Fibroblast of skin of back (primary cell): ENCODE measurements at regions not wholly inside any gene's neighbourhood (a gene's known extent, or its start where the extent isn't known, plus 50 kb on each side); places are given as distances from the start of the nearest gene placed in this dataset.

Experiments used
- DNase-seq: peaks from one replicate; pipeline ENCODE4 v3.0.0-alpha.2; 2013

DNA sequence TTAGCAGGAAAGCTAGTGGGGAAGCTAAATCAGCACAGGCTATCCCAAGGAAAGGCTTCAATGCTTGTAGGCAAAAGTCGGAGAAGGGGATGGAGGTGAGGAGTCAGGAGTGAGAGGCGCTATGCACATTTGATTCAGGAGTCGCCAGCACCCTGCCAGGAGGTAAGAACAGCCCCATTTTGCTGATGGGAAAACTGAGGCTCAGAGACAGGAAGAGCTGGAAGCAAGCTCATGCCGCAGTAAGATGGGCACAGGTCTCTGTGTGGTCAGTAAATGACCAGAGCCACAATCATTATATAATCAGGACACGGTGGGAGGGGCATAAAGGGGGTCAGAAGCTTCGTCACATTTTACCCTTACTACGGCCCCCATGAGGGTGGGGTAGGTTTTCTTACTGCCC, 504.4 kb downstream of the MN1 start:
- DNase-seq = no peak

DNA sequence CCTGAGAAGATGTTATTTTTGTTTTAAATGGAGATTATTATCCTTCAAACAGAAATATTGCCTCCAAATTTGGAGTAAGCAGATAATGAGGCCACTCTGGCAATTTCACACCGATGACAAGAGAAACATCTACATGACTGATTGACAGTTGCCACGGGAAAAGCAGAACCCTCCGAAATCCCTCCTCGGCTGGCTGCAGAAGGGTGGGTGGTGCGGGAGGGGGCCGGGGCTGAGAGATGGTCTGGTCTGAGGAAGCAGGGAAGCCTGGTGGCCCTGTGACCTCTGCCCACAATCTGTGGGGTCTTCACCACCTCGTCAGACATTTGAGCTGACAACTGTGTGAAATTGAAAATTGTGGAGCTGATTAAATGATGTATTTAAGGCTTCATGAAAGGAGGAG, 503.2 kb downstream of the MN1 start:
- DNase-seq = no peak

DNA sequence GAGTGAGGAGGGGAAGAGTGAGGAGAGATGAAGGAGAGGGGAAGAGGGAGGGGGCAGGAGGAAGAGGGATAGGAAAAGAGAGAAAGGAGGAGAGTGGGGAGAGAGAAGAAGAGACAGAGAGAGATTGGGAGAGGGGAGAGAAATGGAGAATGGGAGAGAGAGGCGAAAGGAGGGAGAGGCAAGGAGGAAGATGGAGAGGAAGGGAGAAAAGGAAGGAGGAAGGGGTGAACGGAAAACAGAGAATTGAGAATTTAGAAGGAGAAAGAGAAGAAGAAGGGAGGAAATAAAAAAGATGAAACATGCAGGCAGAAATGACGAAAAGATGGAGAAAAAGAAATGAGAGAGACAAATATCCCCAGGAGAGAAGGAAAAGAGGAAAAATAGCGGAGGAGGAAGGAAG, 502.8 kb downstream of the MN1 start:
- DNase-seq = no peak

DNA sequence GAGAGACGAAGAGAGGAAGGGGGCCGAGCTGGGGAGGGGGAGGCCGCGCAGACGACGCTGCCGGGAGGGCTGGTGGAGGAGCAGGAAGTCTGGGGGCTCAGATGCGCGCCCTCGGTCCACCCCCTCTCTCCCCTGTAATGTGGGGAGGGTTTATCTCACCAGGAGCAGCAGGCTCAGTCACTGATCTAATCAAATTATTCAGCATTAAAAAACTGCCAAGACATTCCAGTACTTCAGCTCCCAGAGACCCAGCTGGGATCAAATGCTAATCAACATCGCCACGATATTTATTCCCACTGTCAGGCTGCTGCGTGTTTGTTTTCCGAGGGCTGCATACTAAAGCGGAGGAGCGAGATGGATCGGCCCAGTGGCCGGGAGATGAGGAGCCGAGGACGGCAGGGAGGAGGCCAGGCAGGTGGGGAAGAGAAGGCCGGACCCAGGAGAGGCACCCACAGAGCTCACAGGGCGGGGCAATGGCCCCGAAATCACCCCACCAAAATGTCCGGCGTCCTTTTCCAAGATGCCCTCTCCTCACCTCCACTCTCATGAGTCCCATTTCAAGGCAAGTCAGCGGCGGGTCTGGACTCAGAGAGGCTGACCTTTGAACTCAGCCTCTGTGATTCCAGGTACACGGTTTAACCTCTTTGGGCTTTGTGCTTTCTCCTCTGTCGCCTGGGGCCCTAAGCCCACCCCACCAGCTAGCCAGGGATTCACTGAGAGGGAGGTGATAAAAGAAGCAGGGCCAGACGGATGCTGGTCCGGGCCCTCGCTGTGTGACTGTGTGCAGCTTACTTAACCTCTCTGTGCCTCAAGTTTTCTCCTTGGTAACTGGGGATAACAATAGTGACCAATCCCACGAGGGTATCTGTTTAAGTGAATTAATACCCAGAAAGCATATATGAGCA, 502.1 kb downstream of the MN1 start:
- peak; percentile 37 for DNase-seq

DNA sequence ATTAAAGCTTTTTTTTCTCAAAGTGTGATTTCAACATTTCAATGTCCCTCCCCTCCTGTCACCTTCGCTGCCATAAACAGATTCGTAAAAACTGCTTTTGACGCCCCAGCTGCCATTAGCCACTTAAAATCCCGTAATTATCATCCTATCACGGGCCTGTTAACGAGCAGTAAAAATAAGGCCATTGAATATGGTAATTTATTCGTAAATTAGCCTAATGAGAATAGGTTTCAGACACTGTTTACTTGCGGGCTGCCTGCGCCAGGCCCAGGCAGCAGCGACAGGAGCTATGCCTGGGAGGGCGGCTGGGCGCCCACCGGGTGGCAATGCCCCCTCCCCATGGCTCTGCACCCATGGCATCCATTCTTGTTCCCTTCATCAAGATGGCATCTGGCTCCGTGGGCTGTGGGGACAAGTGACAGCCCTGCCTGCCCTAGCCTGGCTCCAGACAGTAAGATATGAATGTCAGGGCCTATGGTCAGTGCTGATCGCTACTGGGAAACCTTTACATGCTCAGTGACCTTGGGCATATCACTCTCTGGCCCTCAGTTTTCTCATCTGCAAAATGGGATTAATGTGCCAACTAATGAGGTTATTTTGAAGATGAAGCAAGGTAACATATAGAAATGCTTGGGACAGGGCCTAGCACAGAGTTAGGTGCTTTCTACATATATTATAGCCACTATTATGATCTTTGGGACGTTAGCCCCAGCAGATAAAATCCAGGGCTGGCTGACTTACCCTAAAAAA, 500.8 kb downstream of the MN1 start:
- no peak for DNase-seq

DNA sequence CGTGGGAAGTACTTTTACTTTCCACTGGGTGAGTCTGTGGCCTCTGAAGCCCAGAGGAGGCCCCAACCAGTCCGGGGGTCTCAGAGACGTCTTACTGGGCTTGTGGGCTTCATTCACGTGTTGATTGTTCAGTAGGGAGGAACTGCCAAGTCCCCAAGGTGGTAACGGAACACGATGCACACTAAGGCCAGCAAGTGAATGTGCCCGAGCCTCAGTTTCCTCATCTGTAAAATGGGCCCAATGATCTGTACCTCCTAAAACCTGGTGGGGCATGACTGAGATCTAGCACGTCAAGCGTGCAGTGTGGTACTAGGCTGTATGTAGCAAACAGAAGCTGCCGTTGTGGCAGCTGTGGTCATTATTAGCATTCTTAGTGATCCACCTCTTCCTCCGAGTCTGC, 499.1 kb downstream of the MN1 start:
- DNase-seq = no peak

DNA sequence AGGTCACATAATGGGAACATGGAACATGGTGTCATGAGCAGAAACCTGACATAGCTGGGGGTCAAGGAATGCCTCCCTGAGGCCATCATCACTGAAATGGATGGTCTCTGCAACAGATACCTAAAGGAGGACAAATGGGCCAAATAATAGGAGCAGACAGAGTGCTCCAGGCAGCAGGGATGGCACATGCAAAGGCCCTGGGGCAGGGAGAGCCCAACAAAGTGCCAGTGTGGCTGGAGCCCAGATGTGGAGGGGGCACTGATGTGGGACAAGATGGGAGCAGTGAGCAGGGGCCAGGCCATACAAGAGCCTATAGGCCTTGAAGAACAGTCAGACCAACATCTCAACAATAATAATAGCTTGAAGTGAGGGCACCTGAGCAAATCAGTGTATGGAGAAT, 497.8 kb downstream of the MN1 start:
- no peak for DNase-seq

DNA sequence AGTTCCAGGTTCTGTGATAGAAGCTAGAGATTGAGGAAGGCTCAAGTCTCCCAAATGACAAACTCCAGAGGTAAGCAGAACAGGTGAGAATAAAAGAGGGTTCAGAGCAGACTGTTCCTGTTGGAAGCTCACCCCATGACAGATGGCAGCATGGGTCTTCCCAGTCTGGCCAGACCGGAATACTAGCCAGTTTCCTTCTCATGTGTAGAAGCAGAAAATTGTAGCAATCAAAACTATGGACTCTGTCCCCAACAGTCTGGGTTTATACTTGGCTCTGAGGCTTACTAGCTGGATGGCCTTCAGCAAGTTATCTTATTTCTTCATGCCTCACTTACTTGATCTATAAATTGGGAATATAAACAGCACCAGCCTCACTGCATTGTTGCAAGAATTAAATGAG, 494.8 kb downstream of the MN1 start:
- no peak for DNase-seq

DNA sequence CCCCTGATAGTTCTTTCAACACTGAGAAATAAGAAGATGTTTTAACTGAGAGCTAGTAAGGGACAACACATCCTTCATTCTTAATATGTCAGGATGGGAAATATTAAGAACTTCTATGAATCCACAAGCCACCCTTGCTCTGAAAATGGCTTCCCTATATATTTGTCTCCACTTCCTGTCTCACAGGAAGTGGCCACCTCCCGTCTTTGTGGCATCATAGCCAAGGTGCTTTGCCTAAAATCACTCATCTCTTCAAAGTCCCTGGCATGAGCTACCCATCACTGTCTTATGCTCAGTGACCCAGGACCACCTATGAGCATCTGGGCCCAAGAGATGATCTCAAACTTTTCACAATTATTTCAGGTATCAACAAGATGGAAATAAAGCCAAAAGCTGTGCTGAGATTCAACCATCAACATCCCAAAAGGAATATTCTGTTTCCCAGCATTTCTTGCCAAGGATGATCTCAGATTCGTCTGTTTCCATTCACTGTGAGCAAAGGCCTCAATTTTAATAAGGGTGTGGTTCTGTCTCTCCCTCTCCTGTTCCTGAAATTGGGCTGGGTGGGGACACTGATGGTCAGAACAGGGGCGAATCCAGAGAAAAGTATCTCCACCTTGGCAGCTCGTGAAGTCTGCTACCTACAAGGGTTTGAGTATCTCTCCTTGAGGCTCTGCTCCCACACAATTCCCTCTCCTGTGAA, 493.9 kb downstream of the MN1 start:
- DNase-seq = no peak

DNA sequence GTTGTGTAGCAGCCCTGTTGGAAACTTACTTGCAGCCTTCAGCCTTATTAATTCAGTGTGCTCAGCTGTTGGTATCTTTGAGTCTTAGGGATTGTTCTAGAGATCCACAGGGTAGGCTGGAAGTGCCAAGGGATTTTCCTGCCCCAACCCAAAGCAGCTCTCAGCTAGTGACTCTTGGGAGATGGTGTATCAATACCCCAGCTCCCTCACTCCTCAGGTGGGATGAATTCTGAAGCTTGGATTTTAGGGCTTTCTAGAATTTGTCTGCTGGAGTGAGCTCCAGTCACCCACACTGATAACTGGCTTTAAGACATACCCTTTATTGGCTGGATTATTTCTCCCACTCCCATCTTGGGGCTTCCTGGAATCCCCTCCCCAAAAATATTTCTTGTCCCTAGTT, 493.0 kb downstream of the MN1 start:
- no peak for DNase-seq

DNA sequence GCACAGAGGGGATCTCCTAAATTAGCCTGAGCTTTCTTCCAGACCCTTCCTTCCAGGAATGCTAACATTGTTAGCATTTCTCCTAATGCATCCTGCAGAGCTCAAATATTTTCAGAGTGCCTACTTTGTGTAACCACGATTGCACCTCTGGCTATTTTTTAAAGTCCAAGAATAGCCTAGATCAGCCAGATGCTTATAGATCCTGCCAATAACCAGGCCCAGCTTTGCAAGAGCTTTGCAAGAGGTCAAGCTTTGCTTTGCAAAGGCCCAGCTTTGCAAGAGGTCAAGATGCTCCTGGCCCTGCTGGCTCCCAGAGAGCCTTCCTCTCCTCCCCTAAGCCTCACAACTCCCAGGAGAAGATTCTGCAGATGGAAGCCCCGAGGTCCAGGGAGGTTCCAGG, 491.9 kb downstream of the MN1 start:
- DNase-seq = peak; percentile 28

DNA sequence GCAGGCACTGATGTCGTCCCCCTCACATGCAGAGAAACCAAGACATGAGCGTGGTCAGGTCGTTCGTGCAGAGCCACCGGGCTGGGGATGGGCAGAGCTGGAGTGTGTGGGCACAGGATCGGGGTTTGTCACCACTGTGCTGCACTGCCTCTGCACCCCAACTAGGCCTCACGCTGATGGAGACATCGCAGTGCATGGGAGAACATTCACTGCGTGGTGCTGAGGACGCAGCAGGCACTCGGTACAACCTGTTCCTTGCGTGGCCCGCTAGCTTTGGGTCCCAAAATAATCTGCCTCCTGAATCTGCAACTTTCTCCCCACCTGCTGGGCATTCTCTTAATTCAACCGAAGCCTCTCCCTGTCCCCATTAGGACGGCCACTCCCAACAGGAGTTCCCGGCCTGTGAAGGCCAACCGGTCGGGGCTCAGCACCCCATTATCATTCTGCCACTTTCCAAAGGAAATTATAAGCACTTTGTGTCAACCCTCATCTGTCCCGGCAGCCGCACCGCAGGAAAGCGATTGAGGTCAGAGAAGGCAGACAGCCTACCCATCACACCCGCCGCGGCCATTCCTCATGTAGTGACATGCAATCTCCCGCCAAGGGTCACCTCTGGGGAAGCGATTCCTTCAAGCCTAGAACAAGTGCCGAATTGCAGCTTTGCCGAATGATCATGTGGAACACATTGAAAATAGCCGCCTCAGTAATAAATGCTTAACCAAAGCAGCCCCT, 490.4 kb downstream of the MN1 start:
- DNase-seq = no peak

DNA sequence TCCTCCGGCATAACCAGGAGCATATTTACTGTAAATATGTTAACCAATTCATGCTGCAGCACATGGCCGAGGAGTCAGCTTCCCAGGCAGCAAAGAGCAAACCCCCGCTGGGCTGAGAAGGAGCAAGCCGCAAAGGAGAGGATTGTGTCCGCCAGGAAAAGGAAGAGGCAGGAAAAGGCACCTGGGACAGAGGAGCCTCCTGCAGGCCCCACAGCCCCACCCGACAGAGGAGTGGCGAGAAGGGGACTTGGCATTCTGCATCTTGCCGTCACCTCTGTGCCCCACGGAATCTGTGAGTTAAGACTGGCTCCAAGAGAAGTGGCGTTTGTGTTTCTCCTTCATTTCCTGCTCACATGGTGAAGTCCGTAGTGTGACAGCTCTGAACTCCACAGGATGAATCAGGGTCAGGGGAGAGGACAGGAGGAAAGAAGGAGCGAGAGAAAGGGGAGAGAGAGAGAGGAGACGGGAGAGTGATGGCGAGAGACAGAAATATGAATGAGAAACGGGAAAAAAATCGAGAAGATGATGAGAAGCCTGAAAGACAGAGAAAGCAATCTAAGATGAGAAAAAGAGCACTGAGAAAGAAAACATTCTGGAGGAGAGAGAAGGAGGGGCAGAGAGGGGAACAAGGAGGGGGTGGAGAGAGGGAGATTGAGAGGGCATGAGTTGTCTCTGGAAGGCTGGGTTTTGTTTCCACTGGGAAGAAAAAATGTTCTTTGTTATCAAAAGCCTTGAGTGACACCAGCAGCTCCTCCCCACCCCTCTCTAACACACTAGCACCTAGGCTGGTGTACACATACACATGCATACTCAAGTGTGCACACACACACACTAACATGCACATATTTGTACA, 489.6 kb downstream of the MN1 start:
- peak; percentile 62 for DNase-seq

DNA sequence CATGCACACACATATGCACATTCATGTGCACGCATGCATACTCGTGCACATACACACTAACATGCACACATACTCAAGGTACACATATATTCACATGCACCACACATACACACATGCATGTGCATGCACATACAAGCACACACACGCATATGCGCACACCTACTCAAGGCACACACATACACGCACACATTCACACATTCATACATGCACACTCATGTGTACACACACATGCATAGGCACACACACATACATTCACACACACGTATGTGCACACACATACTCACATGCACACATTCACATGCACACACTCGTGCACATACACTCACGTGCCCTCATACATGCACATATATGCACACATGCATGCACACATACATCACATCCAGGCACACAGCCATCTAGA, 489.0 kb downstream of the MN1 start:
- DNase-seq = no peak

DNA sequence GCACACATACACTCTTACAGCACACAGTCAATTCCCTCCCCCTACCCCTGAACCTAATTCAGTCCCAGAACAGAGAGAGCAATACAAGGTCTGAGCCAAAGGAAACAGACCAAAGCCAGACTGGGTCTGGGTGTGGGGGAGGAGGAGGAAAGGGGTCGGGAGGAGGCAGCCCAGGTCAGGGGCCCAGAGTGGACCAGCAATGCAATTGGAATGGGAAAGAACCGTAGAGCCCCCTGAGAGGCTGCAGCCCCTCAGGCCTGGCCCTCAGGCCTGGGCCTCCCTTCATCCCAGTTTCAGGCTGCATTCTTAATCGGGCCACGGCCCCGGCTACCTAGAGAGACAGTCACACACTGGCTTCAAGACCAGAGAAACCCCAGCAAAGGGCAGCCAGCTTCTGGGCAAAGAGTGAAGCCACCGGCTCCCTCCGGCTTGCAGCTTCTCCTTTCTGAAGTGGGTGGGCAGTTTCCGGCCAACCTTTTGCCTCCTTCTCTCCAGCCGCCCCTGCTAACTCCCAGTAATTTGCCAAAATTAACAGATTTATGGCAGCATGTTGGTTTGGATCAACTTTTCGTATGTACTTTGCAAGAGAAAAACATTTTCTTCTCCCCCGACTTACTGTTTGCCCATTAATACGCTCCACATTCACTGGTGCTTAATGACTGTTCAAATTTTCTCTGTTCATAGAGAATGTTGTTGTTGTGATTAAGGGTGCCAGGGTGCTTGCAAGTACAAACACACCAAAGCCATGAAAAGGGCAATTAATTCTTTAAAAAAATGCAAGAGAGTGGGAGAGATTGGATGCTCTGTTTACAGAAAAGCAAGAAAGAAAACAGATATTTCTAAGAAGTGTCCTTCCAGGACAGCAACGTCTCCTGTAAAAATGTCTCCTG, 488.3 kb downstream of the MN1 start:
- DNase-seq = no peak

DNA sequence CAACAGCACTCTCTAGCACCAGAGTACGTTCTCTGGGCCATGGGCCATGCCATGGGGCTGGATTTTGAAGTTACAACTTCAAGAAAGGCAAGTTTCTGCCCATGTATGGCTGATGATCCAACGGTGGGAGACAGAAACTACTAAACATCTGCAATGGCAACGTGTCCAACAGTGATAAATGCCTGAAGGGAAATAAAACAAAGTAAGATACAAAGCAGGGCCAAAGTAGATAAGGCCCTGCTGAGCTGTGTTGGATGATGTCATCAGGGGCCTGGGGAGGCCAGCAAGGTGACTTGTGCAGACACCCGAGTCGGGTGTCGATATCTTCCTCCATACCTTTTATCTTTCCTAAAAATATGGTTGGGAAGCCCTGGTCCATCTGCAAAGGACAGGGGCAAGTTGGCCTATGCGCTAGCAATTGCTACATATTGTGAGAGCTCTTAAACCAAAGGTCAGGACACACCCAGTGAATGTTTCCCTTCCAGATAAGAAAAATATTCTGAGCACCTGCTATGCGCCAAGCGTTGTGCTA, 487.2 kb downstream of the MN1 start:
- no peak for DNase-seq

DNA sequence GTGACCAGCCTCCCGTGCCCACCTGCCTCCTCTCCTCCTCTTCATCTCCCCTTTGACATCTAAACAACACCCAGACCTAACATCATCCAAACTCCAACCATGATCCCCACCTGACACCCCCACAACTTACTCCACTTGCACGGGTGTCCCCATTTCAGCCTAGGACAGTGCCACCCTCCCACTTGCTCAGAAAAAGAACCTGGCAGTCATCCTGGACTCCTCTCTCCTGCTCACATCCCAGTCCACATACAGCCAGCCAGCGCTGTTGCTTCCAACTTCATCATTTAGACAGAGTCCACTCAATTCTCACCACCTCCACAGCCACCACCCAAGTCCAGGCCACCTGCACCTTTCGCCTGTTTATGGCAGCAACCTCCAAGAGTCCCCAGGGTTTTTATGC, 485.7 kb downstream of the MN1 start:
- no peak for DNase-seq

DNA sequence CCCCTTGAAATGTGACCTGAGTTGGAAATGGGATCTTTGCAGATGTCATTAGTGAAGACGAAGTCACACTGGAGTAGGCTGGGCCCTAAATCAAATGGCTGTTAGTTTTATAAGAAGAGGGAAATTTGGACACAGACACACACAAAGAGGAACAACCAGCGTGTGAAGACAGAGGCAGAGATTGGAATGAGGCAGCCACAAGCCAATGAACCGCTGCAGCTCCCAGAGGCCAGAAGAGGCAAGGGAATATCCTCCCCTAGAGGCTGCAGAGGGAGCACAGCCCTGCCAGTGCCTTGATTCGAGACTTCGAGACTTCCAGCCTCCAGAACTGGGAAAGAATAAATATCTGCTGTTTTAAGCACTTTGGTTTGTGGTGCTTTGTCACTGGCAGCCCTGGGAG, 484.5 kb downstream of the MN1 start:
- DNase-seq = peak; percentile 29

DNA sequence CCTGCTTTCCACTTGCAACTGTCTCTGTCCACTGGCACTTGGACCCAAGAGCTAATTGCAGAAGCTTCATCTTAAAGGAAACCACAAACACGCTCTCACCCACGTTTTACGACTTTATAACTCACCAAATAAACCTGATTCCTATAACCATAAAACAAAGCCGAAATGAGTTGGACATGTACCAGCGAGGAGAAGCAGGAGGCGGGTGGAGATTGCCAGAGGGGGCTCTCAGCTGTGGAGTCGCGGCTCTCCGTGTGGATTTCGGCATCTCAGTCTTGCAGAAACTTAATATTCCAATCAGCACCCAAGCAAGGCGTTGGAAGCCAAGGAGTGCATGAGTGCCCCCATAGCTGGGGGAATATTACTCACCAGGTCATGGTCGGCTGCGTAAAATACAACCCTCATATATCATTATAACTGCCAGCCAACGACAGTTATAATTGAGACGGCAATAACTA, 483.6 kb downstream of the MN1 start:
- DNase-seq = no peak

DNA sequence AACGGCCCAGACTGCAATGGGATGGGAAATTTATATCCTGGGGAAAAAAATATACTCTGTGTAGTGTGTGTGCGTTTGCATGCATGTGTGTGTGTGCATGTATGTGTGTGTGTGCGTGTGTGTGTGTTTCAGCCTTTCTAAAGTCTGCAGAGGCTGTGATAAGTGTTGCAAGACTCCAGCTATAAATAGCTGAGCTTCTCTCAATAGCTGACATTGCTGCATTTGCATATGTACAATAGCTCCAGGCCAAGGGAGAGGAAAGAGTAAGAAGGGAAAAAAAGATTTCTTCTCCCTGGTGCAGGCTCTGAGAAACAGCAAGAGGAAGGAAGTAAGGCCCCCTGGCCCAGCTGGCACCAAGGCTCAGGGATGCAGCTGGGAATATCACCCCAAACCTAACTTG, 483.0 kb downstream of the MN1 start:
- DNase-seq = peak; percentile 69
